ENCODE measurements at regions not wholly inside any gene's neighbourhood (a gene's known extent, or its start where the extent isn't known, plus 50 kb on each side); places are given as distances from the start of the nearest gene placed in this dataset.
"Not testable (repeated sequence)": the region's sequence is repeated elsewhere in the genome, so short reads cannot be mapped to it uniquely, and the experiment has no call there.

DNA sequence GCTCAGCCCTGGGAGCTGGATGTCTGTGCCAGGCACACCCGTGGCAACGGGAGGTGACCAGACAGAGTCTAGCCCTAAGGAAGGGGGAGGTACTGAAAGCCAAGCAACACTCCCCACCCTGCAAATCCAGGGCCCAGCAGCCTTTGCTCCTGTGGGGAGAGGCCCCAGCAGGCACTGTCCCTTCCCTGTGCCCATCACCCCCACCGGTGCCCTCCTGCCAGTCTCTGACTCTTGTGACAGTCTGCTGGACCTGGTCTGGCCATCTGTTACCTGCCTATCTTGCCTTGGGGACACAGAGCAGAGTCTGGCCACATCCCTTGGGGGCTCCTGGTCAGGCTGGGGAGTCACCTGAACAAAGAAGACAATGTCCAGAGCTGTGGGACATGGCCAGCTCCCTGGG is 520.2 kb downstream of the TP53TG3F start:
- TF ChIP-seq POLR2A (IDR thresholded peaks at IDR 0.05) = not testable (repeated sequence)
- TF ChIP-seq, protein P1, sequence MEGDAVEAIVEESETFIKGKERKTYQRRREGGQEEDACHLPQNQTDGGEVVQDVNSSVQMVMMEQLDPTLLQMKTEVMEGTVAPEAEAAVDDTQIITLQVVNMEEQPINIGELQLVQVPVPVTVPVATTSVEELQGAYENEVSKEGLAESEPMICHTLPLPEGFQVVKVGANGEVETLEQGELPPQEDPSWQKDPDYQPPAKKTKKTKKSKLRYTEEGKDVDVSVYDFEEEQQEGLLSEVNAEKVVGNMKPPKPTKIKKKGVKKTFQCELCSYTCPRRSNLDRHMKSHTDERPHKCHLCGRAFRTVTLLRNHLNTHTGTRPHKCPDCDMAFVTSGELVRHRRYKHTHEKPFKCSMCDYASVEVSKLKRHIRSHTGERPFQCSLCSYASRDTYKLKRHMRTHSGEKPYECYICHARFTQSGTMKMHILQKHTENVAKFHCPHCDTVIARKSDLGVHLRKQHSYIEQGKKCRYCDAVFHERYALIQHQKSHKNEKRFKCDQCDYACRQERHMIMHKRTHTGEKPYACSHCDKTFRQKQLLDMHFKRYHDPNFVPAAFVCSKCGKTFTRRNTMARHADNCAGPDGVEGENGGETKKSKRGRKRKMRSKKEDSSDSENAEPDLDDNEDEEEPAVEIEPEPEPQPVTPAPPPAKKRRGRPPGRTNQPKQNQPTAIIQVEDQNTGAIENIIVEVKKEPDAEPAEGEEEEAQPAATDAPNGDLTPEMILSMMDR (IDR thresholded peaks at IDR 0.05) = not testable (repeated sequence)

All from gastroesophageal sphincter (tissue), 3 donors.